H9 (cell line): ENCODE measurements at regions not wholly inside any gene's neighbourhood (a gene's known extent, or its start where the extent isn't known, plus 50 kb on each side); places are given as distances from the start of the nearest gene placed in this dataset.

Experiments used
- DNase-seq: peaks from one replicate; pipeline ENCODE4 v3.0.0-alpha.2; 2017
- H2AFZ ChIP-seq: one replicate; pipeline ENCODE4 v1.6.1; 2013; ENCODE audit warnings: mild to moderate bottlenecking, low read length, control low read depth, moderate library complexity
- H2AK5ac ChIP-seq: 2 replicates; pipeline ENCODE4 v1.6.1; 2013; ENCODE audit warnings: low read length, control low read depth, mixed read lengths; ENCODE audit not compliant: insufficient read length
- H2BK120ac ChIP-seq: one replicate; pipeline ENCODE4 v1.6.1; 2013; ENCODE audit warnings: low read depth, mild to moderate bottlenecking, low read length, control low read depth, inconsistent platforms; ENCODE audit not compliant: poor library complexity, severe bottlenecking
- H2BK12ac ChIP-seq: 2 replicates; pipeline ENCODE4 v1.6.1; 2013; ENCODE audit warnings: low read length, control low read depth, mixed read lengths, low read depth; ENCODE audit not compliant: insufficient read length
- H2BK15ac ChIP-seq: 2 replicates; pipeline ENCODE4 v1.6.1; 2013; ENCODE audit warnings: low read depth, low read length, control low read depth
- H2BK20ac ChIP-seq: one replicate; pipeline ENCODE4 v1.6.1; 2013; ENCODE audit warnings: low read depth, mild to moderate bottlenecking, low read length, control low read depth, inconsistent platforms; ENCODE audit not compliant: poor library complexity, severe bottlenecking
- H2BK5ac ChIP-seq: 2 replicates; pipeline ENCODE4 v1.6.1; 2013; ENCODE audit warnings: low read length, control low read depth, mixed read lengths; ENCODE audit not compliant: insufficient read length
- H3K14ac ChIP-seq: 2 replicates; pipeline ENCODE4 v1.6.1; 2013; ENCODE audit warnings: low read length, control low read depth; ENCODE audit not compliant: insufficient read depth
- H3K18ac ChIP-seq: 2 replicates; pipeline ENCODE4 v1.6.1; 2013; ENCODE audit warnings: low read depth, mild to moderate bottlenecking, mixed read lengths, low read length, control low read depth; ENCODE audit not compliant: insufficient read length
- H3K23ac ChIP-seq: 2 replicates; pipeline ENCODE4 v1.6.1; 2013; ENCODE audit warnings: low read length, control low read depth, mixed read lengths, low read depth; ENCODE audit not compliant: insufficient read length
- H3K23me2 ChIP-seq: 2 replicates; pipeline ENCODE4 v1.6.1; 2013; ENCODE audit warnings: low read depth, mild to moderate bottlenecking, mixed read lengths, low read length, control low read depth; ENCODE audit not compliant: insufficient read length, poor library complexity, severe bottlenecking
- H3K27ac ChIP-seq: 2 replicates; pipeline ENCODE4 v1.5.1; 2013; ENCODE audit warnings: low read length, control low read depth, mixed read lengths, low read depth; ENCODE audit not compliant: insufficient read length
- H3K27me3 ChIP-seq: 2 replicates; pipeline ENCODE4 v1.6.1; 2013; ENCODE audit warnings: low read length, control low read depth, inconsistent platforms; ENCODE audit not compliant: insufficient read depth
- H3K4ac ChIP-seq: 2 replicates; pipeline ENCODE4 v1.6.1; 2013; ENCODE audit warnings: low read depth, mild to moderate bottlenecking, control low read depth, inconsistent platforms, low read length, moderate library complexity
- H3K4me1 ChIP-seq: 2 replicates; pipeline ENCODE4 v1.6.1; 2013; ENCODE audit warnings: low read length, control low read depth, inconsistent platforms; ENCODE audit not compliant: insufficient read depth
- H3K4me2 ChIP-seq: 2 replicates; pipeline ENCODE4 v1.6.1; 2013; ENCODE audit warnings: low read length, control low read depth, mixed read lengths; ENCODE audit not compliant: insufficient read length, insufficient read depth
- H3K56ac ChIP-seq: 2 replicates; pipeline ENCODE4 v1.6.1; 2013; ENCODE audit warnings: low read depth, mild to moderate bottlenecking, mixed read lengths, low read length, control low read depth; ENCODE audit not compliant: insufficient read length
- H3K79me1 ChIP-seq: 2 replicates; pipeline ENCODE4 v1.6.1; 2013; ENCODE audit warnings: low read depth, mild to moderate bottlenecking, moderate library complexity, low read length, control low read depth, inconsistent platforms; ENCODE audit not compliant: insufficient read depth, poor library complexity, severe bottlenecking
- H3K79me2 ChIP-seq: 2 replicates; pipeline ENCODE4 v1.6.1; 2013; ENCODE audit warnings: low read length, control low read depth, inconsistent platforms; ENCODE audit not compliant: insufficient read depth
- H3K9ac ChIP-seq: 2 replicates; pipeline ENCODE4 v1.6.1; 2013; ENCODE audit warnings: low read length, control low read depth, mixed read lengths; ENCODE audit not compliant: insufficient read length; ENCODE audit errors: extremely low read depth
- H3K9me3 ChIP-seq: one replicate; pipeline ENCODE4 v1.6.1; 2013; ENCODE audit warnings: low read depth, low read length, inconsistent platforms; ENCODE audit not compliant: control insufficient read depth
- H3T11ph ChIP-seq: one replicate; pipeline ENCODE4 v1.6.1; 2013; ENCODE audit warnings: mild to moderate bottlenecking, low read length, control low read depth, inconsistent platforms
- H4K20me1 ChIP-seq: one replicate; pipeline ENCODE4 v1.6.1; 2013; ENCODE audit not compliant: control insufficient read depth, insufficient read length, insufficient read depth
- H4K5ac ChIP-seq: 2 replicates; pipeline ENCODE4 v1.6.1; 2013; ENCODE audit warnings: low read depth, mild to moderate bottlenecking, mixed read lengths, low read length, control low read depth; ENCODE audit not compliant: insufficient read length
- H4K8ac ChIP-seq: replicated peaks from 2 replicates; pipeline ENCODE4 v1.6.1; 2013; ENCODE audit warnings: low read length, control low read depth, mixed read lengths, low read depth; ENCODE audit not compliant: insufficient read length
- H4K91ac ChIP-seq: 2 replicates; pipeline ENCODE4 v1.6.1; 2013; ENCODE audit warnings: low read depth, mild to moderate bottlenecking, moderate library complexity, mixed read lengths, low read length, control low read depth; ENCODE audit not compliant: insufficient read length
- H3K27ac Mint-ChIP-seq, 3 experiments: 2 replicates in 2 of 3; 3 replicates in 1 of 3; pipeline ENCODE4 v1.8.0; 2020 to 2021; ENCODE audit warnings: mixed read lengths in 3 of 3, mild to moderate bottlenecking in 1 of 3, moderate library complexity in 1 of 3
- H3K27me3 Mint-ChIP-seq: 2 replicates; pipeline ENCODE4 v1.8.0; 2021; ENCODE audit warnings: low read depth, mild to moderate bottlenecking, moderate library complexity, mixed read lengths
- H3K36me3 Mint-ChIP-seq, 3 experiments: 2 replicates in 2 of 3; 3 replicates in 1 of 3; pipeline ENCODE4 v1.8.0; 2020 to 2021; ENCODE audit warnings: low read depth in 3 of 3, mixed read lengths in 3 of 3; ENCODE audit not compliant: insufficient read depth in 1 of 3
- H3K4me1 Mint-ChIP-seq, 2 experiments: 2 replicates each; pipeline ENCODE4 v1.8.0; 2020; ENCODE audit warnings: mixed read lengths in 2 of 2
- H3K4me3 Mint-ChIP-seq, 2 experiments: 2 replicates in 1 of 2; 3 replicates in 1 of 2; pipeline ENCODE4 v1.8.0; 2020 to 2021; ENCODE audit warnings: mild to moderate bottlenecking in 2 of 2, mixed read lengths in 2 of 2, moderate library complexity in 1 of 2
- H3K9me3 Mint-ChIP-seq, 2 experiments: 2 replicates in 1 of 2; 3 replicates in 1 of 2; pipeline ENCODE4 v1.8.0; 2020; ENCODE audit warnings: mild to moderate bottlenecking in 2 of 2, mixed read lengths in 2 of 2, moderate library complexity in 1 of 2
- CTCF ChIP-seq: fragments of 200-600 bp; sonication (generic); conservative IDR thresholded peaks from 3 replicates; pipeline ENCODE4 v1.8.0; 2021; ENCODE audit warnings: antibody characterized with exemption, mild to moderate bottlenecking
- WGBS: extraction: QIAGEN DNeasy Blood & Tissue Kit; methylation state at CpG from one replicate; pipeline ENCODE4 v1.1.7; 2013; ENCODE audit warnings: missing lambda C conversion rate, low lambda C conversion rate, mixed read lengths; ENCODE audit not compliant: insufficient read length; ENCODE audit errors: extremely low coverage; 5-methylcytosine and 5-hydroxymethylcytosine counted together

GRCh38 chr3:146903927-146904326, 298.8 kb upstream of the PLSCR5 start:
- Histone ChIP-seq H3K79me1 (no peaks in the 10 kb centered on the region), H4K20me1 (no peaks in the 10 kb centered on the region), H3K56ac (no peak overlapping the region), H2BK15ac (no peak overlapping the region), H2AFZ (no peak overlapping the region), H2BK20ac (no peak overlapping the region), H2AK5ac (no peak overlapping the region), H3K27me3 (no peaks in the 10 kb centered on the region), H2BK5ac (no peak overlapping the region), H3K14ac (no peak overlapping the region), H3K4me1 (no peaks in the 10 kb centered on the region), H3K27ac (no peak overlapping the region), H3K23me2 (no peaks in the 10 kb centered on the region), H3K9ac (no peak overlapping the region), H3K23ac (no peak overlapping the region), H4K5ac (no peak overlapping the region), H3K4ac (no peak overlapping the region), H3K4me2 (no peak overlapping the region), H4K8ac (no peak overlapping the region), H3T11ph (no peak overlapping the region), H3K18ac (no peak overlapping the region), H3K79me2 (no peaks in the 10 kb centered on the region), H2BK12ac (no peak overlapping the region), H4K91ac (no peak overlapping the region), H3K9me3 (no peaks in the 10 kb centered on the region), H2BK120ac (no peak overlapping the region)
- no CpG with 5 or more reads among the region's 3 CpGs for WGBS
- H3K4me3 Mint-ChIP-seq = no peak overlapping the region
- no peak for TF ChIP-seq CTCF
- no peaks in the 10 kb centered on the region for H3K4me1 Mint-ChIP-seq
- H3K36me3 Mint-ChIP-seq = no peaks in the 10 kb centered on the region
- no peak overlapping the region for H3K27ac Mint-ChIP-seq
- no peaks in the 10 kb centered on the region for H3K27me3 Mint-ChIP-seq
- no peaks in the 10 kb centered on the region for H3K9me3 Mint-ChIP-seq
- DNase-seq = no peak
